NOMO-1 treated with dmso at 0.1 percent for 144 hours (cell line): ENCODE measurements at regions not wholly inside any gene's neighbourhood (a gene's known extent, or its start where the extent isn't known, plus 50 kb on each side); places are given as distances from the start of the nearest gene placed in this dataset.

Source experiments
- DNase-seq: peaks from one replicate; lab custom pipeline; 2025; ENCODE audit not compliant: unreplicated experiment; lab: John Stamatoyannopoulos, UW

- DNase-seq: no peak
These were observed 262.9 kb downstream of the PIK3R1 start for GRCh38 chr5:68478301-68479095.

GRCh38 chr5:68479524-68479923 is 264.0 kb downstream of the PIK3R1 start:
- DNase-seq: no peak

GRCh38 chr5:68480335-68480940 is 264.9 kb downstream of the PIK3R1 start:
- no peak for DNase-seq

GRCh38 chr5:68482199-68482598 is 266.6 kb downstream of the PIK3R1 start:
- DNase-seq: no peak

- no peak for DNase-seq
These were observed 268.9 kb downstream of the PIK3R1 start for GRCh38 chr5:68484307-68485068.

- DNase-seq: no peak
These were observed 274.0 kb downstream of the PIK3R1 start for GRCh38 chr5:68489556-68489955.

DNA sequence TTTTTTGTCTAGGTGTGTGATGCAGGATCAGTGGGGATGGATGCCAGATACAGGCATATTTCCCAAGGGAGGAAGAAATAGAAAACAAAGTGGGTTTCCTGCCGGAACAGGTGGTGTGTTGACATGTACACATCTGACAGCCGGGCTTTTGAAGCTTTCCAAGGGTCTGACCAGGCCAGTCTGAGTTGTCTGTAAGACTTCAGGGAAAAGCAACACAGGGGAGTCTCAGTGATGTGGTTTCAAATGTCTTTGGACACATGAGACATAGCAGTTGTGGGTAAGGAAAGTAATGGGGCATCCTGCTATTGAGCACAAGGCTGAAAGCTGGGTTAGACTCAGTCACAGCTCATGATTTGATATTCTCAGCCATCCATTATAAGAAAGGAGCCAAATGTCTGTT is 274.9 kb downstream of the PIK3R1 start:
- DNase-seq: no peak

- DNase-seq: no peak
These were observed 279.2 kb downstream of the PIK3R1 start for GRCh38 chr5:68494771-68495170.

GRCh38 chr5:68499987-68500386 is 284.4 kb downstream of the PIK3R1 start:
- DNase-seq: no peak

GRCh38 chr5:68500813-68501212 is 285.3 kb downstream of the PIK3R1 start:
- no peak for DNase-seq

DNA sequence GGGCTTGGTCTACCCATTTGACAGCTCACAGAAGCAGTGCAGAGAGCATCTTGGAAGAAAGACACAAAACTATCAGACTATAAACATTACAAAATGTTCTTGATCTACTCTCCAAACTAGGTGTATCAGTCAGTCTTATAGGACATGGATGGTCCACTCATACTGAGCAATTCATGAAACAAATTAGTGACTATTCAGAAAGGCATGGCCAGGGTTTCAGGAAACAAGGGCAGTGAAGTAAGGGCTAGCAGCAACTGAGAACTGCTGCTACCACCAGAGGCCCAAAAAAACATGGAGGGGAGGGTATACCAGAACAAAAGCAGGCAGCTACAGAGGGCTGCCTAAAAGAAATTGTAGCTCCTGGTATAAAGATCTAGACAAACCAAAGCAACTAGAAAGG is 287.0 kb downstream of the PIK3R1 start:
- DNase-seq: no peak

DNA sequence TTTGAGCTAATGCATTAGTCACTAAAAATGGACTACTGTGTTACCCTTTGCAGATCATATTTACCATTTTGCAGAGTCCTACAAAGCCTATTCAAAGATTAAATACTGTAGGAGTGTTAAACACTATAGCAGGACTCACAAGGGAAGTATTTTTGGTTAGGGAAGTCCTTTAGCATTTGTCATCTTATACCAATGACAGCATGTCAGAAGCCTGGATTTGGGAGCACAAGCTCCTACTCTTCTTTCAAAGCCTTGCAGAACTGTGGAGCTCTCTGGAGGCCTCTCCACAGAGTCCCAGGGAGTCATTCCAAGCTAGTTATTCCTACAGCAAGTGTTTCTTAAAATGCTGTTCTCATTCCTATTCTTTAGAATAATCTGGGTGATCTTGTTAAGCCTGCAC is 288.8 kb downstream of the PIK3R1 start:
- DNase-seq: no peak

- DNase-seq: no peak
These were observed 290.6 kb downstream of the PIK3R1 start for GRCh38 chr5:68505917-68506860.

DNA sequence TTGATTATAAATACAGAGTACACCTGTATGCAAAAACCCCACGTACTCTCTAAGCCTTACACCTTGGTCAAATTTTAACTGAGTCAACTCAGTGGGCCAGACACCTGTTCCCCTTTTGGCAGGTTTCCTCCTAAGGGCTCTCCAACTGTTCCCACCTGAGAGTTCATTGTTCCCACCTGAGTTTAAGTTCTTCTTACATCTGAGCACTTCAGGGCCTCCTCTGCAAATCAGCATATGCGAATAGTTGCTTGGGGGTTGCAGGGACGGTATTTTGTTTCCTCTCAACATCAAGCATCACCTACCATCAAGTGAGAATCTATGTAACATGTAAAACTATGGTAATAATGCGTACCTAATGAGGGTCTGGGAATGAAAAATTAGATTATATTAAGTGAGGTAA is 300.0 kb downstream of the PIK3R1 start:
- no peak for DNase-seq

DNA sequence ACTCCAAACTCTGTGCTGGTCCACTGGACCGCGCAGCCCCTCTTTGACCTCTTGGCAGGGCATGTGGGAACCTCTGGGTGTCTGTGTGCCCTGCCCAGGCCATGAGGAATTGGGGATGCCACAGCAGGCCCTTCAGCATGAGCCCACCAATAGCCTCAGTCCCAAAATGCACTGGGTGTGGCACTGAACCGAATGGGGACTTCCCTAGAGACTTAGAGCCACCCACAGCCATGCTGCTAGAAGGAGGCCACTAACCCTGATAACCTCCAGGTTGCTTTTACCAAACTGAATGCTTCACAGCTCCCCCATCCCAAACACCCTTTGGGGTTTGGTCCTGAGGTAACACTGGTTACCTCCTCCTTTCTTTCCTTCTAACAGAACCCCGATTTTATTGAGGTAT is 302.7 kb downstream of the PIK3R1 start:
- no peak for DNase-seq

GRCh38 chr5:68519143-68519542 is 303.6 kb downstream of the PIK3R1 start:
- peak; percentile 56 for DNase-seq

DNA sequence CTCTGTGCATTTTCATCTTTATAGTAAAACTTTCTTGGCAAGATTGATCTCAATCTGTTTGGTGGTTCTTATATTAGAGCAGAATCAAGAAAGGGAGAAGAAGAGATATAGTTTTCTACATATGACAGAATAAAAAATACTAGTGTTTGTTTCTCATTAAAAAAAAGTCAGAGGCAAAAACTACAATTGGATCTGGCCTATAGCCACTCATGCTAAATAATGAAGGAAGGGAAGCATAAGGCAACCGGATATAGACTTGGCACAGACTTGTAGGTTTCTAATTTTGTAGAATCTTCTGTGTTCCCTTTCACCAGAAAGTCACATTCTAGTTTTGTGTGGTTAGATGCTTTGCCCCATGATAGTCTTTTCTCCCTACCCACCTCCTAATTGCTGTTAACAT is 306.2 kb downstream of the PIK3R1 start:
- DNase-seq: no peak

DNA sequence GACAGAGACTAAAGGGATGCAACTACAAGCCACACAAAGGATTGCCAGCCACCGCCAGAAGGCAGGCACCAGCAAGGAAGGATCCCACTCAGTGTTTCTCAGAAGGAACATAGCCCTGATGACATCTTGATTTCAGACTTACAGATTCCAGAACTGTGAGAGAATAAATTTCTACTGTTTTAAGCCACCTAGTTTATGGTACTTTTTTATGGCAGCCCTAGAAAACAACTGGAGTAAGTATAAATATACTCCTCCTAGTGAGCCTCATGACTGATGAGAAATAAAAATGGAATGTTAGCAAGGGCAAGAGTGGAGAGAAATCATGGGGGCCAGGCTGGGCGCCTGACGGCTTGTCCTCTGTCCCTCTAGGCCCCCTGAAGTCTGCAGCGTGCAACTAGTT is 307.3 kb downstream of the PIK3R1 start:
- no peak for DNase-seq

GRCh38 chr5:68528821-68529273 is 313.3 kb downstream of the PIK3R1 start:
- DNase-seq: no peak

- DNase-seq: no peak
These were observed 314.0 kb downstream of the PIK3R1 start for GRCh38 chr5:68529581-68529980.

GRCh38 chr5:68531970-68532369 is 316.4 kb downstream of the PIK3R1 start:
- no peak for DNase-seq
